HG03066 (cell line): ENCODE measurements at regions not wholly inside any gene's neighbourhood (a gene's known extent, or its start where the extent isn't known, plus 50 kb on each side); places are given as distances from the start of the nearest gene placed in this dataset.

Experiments
- ATAC-seq: cut with Tn5 transposase; IDR thresholded peaks from one replicate; pipeline ENCODE4 v1.9.1; 2021; ENCODE audit warnings: low read depth; ENCODE audit not compliant: unreplicated experiment

- peak; percentile 98 for ATAC-seq
Observed at GRCh38 chr15:100703032-100703578, 100.7 kb downstream of the ASB7 start.

GRCh38 chr15:100703671-100704070 is 101.3 kb downstream of the ASB7 start:
- ATAC-seq, result no peak

GRCh38 chr15:100704281-100705055 is 102.1 kb downstream of the ASB7 start:
- ATAC-seq, result no peak

GRCh38 chr15:100705065-100705464 is 102.7 kb downstream of the ASB7 start:
- no peak for ATAC-seq

GRCh38 chr15:100705841-100706240 is 103.5 kb downstream of the ASB7 start:
- ATAC-seq, result no peak

GRCh38 chr15:100707229-100707628 is 104.8 kb downstream of the ASB7 start:
- no peak for ATAC-seq

- ATAC-seq, result no peak
Observed at GRCh38 chr15:100708916-100709315, 106.5 kb downstream of the ASB7 start.

- ATAC-seq, result no peak
Observed at GRCh38 chr15:100710222-100710621, 107.8 kb downstream of the ASB7 start.

GRCh38 chr15:100710744-100711515 is 108.5 kb downstream of the ASB7 start:
- ATAC-seq, result no peak

GRCh38 chr15:100711516-100712021 is 109.2 kb downstream of the ASB7 start:
- ATAC-seq, result no peak

GRCh38 chr15:100712226-100712625 is 109.8 kb downstream of the ASB7 start:
- no peak for ATAC-seq

- no peak for ATAC-seq
Observed at GRCh38 chr15:100713163-100713867, 110.9 kb downstream of the ASB7 start.

GRCh38 chr15:100714034-100714748 is 111.8 kb downstream of the ASB7 start:
- ATAC-seq, result no peak

GRCh38 chr15:100714749-100715342 is 112.5 kb downstream of the ASB7 start:
- no peak for ATAC-seq

GRCh38 chr15:100715571-100716455 is 113.4 kb downstream of the ASB7 start:
- ATAC-seq, result no peak

GRCh38 chr15:100716456-100717085 is 114.2 kb downstream of the ASB7 start:
- ATAC-seq, result no peak

GRCh38 chr15:100717596-100717995 is 115.2 kb downstream of the ASB7 start:
- no peak for ATAC-seq
